ENCODE measurements at regions not wholly inside any gene's neighbourhood (a gene's known extent, or its start where the extent isn't known, plus 50 kb on each side); places are given as distances from the start of the nearest gene placed in this dataset.

DNA sequence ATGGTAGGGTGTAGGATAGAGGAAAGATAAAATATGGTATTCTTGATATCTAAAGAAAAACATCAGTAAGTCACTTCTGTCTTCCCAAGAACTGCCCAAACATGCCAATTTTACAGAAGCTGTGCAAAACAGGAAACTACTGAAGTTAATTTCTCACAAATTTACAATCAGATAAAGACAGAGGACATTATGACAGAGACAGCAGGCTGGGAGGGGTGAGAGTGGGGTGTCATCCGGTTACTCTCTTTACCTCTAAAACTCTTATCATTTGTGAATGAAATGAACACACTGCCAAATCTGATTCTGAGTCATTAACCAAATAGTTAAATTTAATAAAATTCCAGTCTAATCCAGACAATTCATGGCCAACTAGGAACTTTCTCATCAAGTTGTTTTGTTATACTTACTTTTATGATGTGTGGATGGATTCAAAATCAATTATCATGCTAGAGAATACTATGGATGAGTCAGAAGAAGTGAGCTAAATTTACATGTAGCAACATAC, 323.2 kb upstream of the MEX3C start:
- TF ChIP-seq, protein P1, sequence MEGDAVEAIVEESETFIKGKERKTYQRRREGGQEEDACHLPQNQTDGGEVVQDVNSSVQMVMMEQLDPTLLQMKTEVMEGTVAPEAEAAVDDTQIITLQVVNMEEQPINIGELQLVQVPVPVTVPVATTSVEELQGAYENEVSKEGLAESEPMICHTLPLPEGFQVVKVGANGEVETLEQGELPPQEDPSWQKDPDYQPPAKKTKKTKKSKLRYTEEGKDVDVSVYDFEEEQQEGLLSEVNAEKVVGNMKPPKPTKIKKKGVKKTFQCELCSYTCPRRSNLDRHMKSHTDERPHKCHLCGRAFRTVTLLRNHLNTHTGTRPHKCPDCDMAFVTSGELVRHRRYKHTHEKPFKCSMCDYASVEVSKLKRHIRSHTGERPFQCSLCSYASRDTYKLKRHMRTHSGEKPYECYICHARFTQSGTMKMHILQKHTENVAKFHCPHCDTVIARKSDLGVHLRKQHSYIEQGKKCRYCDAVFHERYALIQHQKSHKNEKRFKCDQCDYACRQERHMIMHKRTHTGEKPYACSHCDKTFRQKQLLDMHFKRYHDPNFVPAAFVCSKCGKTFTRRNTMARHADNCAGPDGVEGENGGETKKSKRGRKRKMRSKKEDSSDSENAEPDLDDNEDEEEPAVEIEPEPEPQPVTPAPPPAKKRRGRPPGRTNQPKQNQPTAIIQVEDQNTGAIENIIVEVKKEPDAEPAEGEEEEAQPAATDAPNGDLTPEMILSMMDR (IDR thresholded peaks at IDR 0.05; ENCODE audit: low read depth, low read length), result no peak
- no peak for TF ChIP-seq EZH2phosphoT487 (IDR thresholded peaks at IDR 0.05; ENCODE audit: low read depth)
